ENCODE measurements at regions not wholly inside any gene's neighbourhood (a gene's known extent, or its start where the extent isn't known, plus 50 kb on each side); places are given as distances from the start of the nearest gene placed in this dataset.

GRCh38 chr17:71709271-71709890 is 411.4 kb upstream of the SOX9 start:
- H3K4me3 ChIP-seq (ENCODE audit: extremely low read depth in 1 of 4, insufficient read depth in 2 of 4, low read depth in 3 of 4, low read length in 4 of 4): no peak overlapping the region
- ChIA-PET CTCF (ENCODE audit: partially characterized antibody) (interaction anchor here (0.7 to 0.9 kb wide), 2 partner anchors 18 to 567 kb away, joined by 3 read pairs; no protein-coding TSS in a partner anchor), POLR2A (ENCODE audit: partially characterized antibody) (no interaction called here)
- H3K9me3 ChIP-seq (ENCODE audit: insufficient read depth in 2 of 2, low read depth in 1 of 2, low read length in 1 of 2): no peaks in the 10 kb centered on the region
- H4K91ac ChIP-seq (replicated peaks; ENCODE audit: insufficient read length, low read length): no peak overlapping the region
- no peak overlapping the region for H4K5ac ChIP-seq (ENCODE audit: insufficient read length, low read depth, low read length)
- no peaks in the 10 kb centered on the region for H4K20me1 ChIP-seq (replicated peaks in 1 of 2; ENCODE audit: control insufficient read depth in 1 of 2, insufficient read depth in 2 of 2, low read length in 2 of 2)
- H4K8ac ChIP-seq (ENCODE audit: extremely low read depth, insufficient read depth, low read length): no peak overlapping the region
- no peak overlapping the region for H2AK5ac ChIP-seq (ENCODE audit: low read depth, low read length)
- no peak overlapping the region for H3K18ac ChIP-seq (ENCODE audit: extremely low read depth, low read length)
- no peaks in the 10 kb centered on the region for H3K36me3 ChIP-seq (ENCODE audit: control insufficient read depth in 2 of 4, insufficient read depth in 4 of 4, low read length in 3 of 4)
- H3K79me1 ChIP-seq (ENCODE audit: low read depth, low read length): no peaks in the 10 kb centered on the region
- no peaks in the 10 kb centered on the region for H3K27me3 ChIP-seq (replicated peaks in 1 of 4; ENCODE audit: control insufficient read depth in 3 of 4, extremely low read depth in 1 of 4, insufficient read depth in 3 of 4, low read length in 3 of 4)
- peaks cover 0 to 5% (median 3%) of the 10 kb centered on the region in 4 experiments; a peak in 3 of 7 replicates for H3K4me1 ChIP-seq (replicated peaks in 1 of 4; ENCODE audit: control insufficient read depth in 3 of 4, insufficient read depth in 4 of 4, low read length in 3 of 4)
- H3K27ac ChIP-seq (ENCODE audit: low read depth, low read length): no peak overlapping the region
- H2BK15ac ChIP-seq (ENCODE audit: low read length): no peak overlapping the region
- H3K23ac ChIP-seq (ENCODE audit: insufficient read length): no peak overlapping the region
- 92% methylated on average over 3 of the region's 3 CpGs; no CpG with 5 or more reads in 1 of the 2 experiments for WGBS, 2 experiments (ENCODE audit: extremely low coverage in 1 of 2, insufficient coverage in 1 of 2, insufficient read length in 1 of 2, insufficient replicate concordance in 2 of 2, low coverage in 1 of 2, low lambda C conversion rate in 2 of 2, missing lambda C conversion rate in 1 of 2)
- H3K4me2 ChIP-seq (ENCODE audit: insufficient read depth in 1 of 2, low read depth in 2 of 2, low read length in 2 of 2): no peak overlapping the region
- H3K4ac ChIP-seq (replicated peaks; ENCODE audit: insufficient read length, low read depth, low read length): no peak overlapping the region
- no peak overlapping the region; the same call in 1 of the 2 replicates for H2AFZ ChIP-seq (ENCODE audit: low read length)
- H3K23me2 ChIP-seq (ENCODE audit: low read depth, low read length): no peaks in the 10 kb centered on the region
- H3K14ac ChIP-seq (ENCODE audit: insufficient read length): no peak overlapping the region
- H3K56ac ChIP-seq (replicated peaks; ENCODE audit: insufficient read length, low read depth, low read length): no peak overlapping the region
- H2BK20ac ChIP-seq (ENCODE audit: low read length): no peak overlapping the region
- H3K9ac ChIP-seq (replicated peaks in 1 of 4; ENCODE audit: extremely low read depth in 1 of 4, low read depth in 3 of 4, low read length in 3 of 4): no peak overlapping the region
- H2BK12ac ChIP-seq (ENCODE audit: low read depth, low read length): no peak overlapping the region
- no peak for DNase-seq (ENCODE audit: low read depth in 1 of 2, low spot score in 2 of 2)
- H2BK5ac ChIP-seq (ENCODE audit: low read depth, low read length): no peak overlapping the region
- H2BK120ac ChIP-seq (replicated peaks; ENCODE audit: low read depth, low read length): no peak overlapping the region
- no peaks in the 10 kb centered on the region for H3K79me2 ChIP-seq (ENCODE audit: control insufficient read depth in 1 of 2, insufficient read depth in 2 of 2, low read length in 2 of 2)
- FAIRE-seq: no peak
- TF ChIP-seq HDAC6 (IDR thresholded peaks at IDR 0.05; ENCODE audit: low read depth, low read length) (no peak), NRF1 (IDR thresholded peaks at IDR 0.05; ENCODE audit: low read depth, low read length) (no peak), MAX (IDR thresholded peaks at IDR 0.05) (no peak), KDM4A (IDR thresholded peaks at IDR 0.05; ENCODE audit: low read depth, low read length, severe bottlenecking) (no peak), PHF8 (conservative IDR thresholded peaks at IDR 0.05; ENCODE audit: low read depth, low read length) (no peak), RNF2 (IDR thresholded peaks at IDR 0.05; ENCODE audit: borderline replicate concordance, low read depth, low read length, missing control alignments, poor library complexity, severe bottlenecking) (no peak), HDAC2 (IDR thresholded peaks at IDR 0.05; ENCODE audit: borderline replicate concordance in 1 of 2, low read depth in 2 of 2, low read length in 2 of 2) (no peak), TBP (IDR thresholded peaks at IDR 0.05; ENCODE audit: low read depth, low read length) (no peak), SRF (IDR thresholded peaks at IDR 0.05; ENCODE audit: low read depth, low read length) (no peak), CTCF (IDR thresholded peaks at IDR 0.05; ENCODE audit: control extremely low read depth in 1 of 3, insufficient read depth in 1 of 3, low read depth in 1 of 3, low read length in 3 of 3) (no peak)
